Astrocyte of the cerebellum (primary cell): ENCODE measurements at regions not wholly inside any gene's neighbourhood (a gene's known extent, or its start where the extent isn't known, plus 50 kb on each side); places are given as distances from the start of the nearest gene placed in this dataset.
A peak's percentile ranks its signal among the peaks of the same experiment; 100 is the strongest.

Experiments
- DNase-seq: peaks from one replicate; pipeline ENCODE4 v3.0.0-alpha.2; 2011; ENCODE audit warnings: low read depth
- H3K4me3 ChIP-seq: 2 replicates; pipeline ENCODE4 v1.5.1; 2011; ENCODE audit warnings: mild to moderate bottlenecking, low read depth, low read length, moderate library complexity
- in situ Hi-C: cut with HindIII; loops from 2 replicates; pipeline ENCODE4 v1.10.0; 2017; ENCODE audit warnings: low sequenced_read_pairs
- TF ChIP-seq, protein P1 (sequence below): IDR thresholded peaks from 2 replicates; pipeline ENCODE4 v1.5.1; 2012; ENCODE audit warnings: low read length, low read depth, moderate library complexity, mild to moderate bottlenecking; ENCODE audit errors: missing control alignments

DNA sequence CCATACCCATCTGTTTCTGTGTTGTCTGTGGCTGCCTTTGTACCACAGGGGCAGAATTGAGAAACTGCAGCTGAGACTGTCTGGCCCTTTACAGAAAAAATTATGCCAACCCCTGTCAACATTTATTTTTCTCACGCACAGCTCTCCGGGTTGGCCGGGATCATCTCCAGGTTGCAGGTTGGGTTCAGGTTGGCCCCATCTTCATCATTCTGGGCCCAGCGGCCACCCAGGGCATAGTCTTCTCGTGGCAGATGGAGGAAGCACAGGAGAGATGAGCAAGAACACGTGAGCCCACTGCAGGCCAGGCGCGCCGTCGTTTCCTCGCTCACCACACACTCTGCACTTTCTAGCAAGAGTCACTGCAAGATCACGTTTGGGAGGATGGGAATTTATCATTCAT lies 66.1 kb upstream of the SEC14L1 start:
- in situ Hi-C loops: loop anchor here (10.0 kb wide), 1 partner anchor 220 kb away; no protein-coding TSS in a partner anchor
- DNase-seq: no peak
- TF ChIP-seq, protein P1, sequence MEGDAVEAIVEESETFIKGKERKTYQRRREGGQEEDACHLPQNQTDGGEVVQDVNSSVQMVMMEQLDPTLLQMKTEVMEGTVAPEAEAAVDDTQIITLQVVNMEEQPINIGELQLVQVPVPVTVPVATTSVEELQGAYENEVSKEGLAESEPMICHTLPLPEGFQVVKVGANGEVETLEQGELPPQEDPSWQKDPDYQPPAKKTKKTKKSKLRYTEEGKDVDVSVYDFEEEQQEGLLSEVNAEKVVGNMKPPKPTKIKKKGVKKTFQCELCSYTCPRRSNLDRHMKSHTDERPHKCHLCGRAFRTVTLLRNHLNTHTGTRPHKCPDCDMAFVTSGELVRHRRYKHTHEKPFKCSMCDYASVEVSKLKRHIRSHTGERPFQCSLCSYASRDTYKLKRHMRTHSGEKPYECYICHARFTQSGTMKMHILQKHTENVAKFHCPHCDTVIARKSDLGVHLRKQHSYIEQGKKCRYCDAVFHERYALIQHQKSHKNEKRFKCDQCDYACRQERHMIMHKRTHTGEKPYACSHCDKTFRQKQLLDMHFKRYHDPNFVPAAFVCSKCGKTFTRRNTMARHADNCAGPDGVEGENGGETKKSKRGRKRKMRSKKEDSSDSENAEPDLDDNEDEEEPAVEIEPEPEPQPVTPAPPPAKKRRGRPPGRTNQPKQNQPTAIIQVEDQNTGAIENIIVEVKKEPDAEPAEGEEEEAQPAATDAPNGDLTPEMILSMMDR: no peak
- H3K4me3 ChIP-seq: no peak overlapping the region

DNA sequence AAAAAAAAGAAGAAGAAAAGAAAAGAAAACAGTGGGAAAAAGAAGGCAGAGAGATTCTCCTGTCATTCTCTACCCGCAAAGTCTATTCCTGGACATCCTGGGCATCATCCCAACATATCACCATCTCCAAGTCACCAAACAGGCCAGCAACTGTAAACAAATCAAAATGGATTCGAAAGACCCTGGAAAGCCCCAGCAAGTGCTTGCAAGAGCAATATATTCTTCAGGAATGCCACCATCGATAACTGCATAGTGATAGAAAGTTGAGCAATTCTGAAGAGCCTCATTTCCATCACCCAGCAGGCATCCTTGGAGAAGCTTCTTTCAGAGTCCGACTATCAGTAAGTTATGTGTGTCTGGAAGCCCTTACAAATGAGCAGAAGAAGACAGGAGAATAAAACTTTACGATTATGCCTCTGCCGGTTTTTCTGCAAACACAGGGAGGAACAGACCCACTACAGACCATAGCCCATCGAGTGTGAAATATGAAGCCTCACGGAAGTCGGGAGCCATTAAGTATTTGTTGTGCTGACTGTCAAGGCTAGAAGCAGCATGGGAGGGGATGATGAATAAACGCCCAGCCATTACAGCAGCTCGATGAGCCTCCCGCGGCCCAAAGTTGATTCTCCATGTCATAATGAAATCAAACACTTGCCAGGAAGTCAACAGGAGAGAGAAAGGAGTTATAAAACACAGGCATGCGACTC lies 64.5 kb upstream of the SEC14L1 start:
- in situ Hi-C loops: loop anchor here (10.0 kb wide), 1 partner anchor 221 kb away; no protein-coding TSS in a partner anchor
- TF ChIP-seq, protein P1: no peak
- H3K4me3 ChIP-seq: no peak overlapping the region
- no peak for DNase-seq

DNA sequence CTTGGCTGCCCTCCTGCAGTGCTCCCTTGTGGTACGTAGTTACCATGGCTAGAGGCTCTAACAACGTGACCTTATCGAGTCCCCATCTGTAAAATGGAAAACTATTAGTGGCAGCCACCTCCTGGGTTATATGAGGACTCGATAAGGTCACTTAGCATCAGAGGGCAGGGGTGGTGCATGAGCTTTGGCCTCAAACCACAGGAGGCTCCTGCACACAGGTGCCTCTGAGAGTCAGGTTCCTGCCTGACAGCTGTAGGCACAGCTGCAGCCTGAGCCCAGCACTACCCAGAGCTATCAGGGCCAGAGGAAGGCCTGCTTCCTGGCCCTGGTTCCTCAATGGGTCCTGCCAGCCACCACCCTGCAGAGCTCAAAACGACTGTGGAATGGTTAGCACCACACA lies 57.2 kb upstream of the SEC14L1 start:
- H3K4me3 ChIP-seq: no peak overlapping the region
- no peak for DNase-seq
- in situ Hi-C loops: no loop called here
- TF ChIP-seq, protein P1: no peak

DNA sequence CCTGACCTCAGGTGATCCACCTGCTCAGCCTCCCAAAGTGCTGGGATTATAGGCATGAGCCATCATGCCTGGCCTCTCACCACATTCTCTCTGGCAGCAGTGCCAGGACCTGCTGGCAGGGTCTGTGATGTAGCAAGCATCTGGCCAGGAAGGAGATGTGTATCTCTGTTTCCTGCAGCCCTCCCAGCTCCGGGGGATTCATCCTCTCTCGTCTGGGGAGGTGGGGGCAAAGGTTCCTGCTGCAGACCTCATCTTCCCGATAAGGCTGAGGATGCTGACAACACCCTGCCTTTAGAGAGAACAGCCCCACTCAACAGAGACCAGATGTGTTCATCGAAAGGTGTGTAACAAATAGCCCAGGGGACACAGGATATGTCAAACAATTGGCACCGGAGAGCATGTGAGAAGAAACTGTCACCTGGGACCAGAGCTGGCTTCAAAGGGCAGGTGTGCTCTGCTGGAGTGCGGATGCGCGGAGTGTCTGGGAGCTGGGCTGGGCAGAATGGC lies 54.8 kb upstream of the SEC14L1 start:
- in situ Hi-C loops: no loop called here
- no peak for DNase-seq
- TF ChIP-seq, protein P1: no peak
- no peak overlapping the region for H3K4me3 ChIP-seq

DNA sequence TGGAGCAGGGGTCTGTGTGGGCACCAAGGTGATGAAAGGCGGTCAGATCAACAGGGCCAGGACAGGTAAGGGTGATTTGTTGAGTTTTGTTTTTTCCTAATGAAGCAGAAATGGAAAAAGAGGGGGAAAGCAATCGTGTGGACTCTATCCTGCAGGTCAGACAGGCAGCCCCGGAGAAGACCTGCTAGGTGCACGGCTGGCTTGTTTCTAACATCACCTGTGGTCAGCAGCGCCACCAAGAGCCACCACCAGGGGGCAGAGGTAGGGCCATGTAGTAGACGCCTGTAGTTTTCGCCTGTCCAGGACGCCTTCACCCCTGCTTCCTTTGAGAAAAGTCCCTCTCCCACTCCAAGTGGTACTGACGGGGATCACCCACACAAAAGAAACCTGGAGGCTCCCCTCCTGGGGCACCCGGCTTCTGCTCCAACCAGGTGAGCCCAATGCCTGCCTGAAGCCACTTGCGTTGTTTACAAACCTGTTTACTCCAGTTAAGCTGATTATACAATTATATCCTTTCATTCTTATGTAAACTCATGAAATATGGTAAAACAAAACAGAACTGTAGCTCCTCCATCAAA lies 54.2 kb upstream of the SEC14L1 start:
- H3K4me3 ChIP-seq: no peak overlapping the region
- in situ Hi-C loops: no loop called here
- peak; percentile 53 for DNase-seq
- TF ChIP-seq, protein P1: peak; percentile 92

DNA sequence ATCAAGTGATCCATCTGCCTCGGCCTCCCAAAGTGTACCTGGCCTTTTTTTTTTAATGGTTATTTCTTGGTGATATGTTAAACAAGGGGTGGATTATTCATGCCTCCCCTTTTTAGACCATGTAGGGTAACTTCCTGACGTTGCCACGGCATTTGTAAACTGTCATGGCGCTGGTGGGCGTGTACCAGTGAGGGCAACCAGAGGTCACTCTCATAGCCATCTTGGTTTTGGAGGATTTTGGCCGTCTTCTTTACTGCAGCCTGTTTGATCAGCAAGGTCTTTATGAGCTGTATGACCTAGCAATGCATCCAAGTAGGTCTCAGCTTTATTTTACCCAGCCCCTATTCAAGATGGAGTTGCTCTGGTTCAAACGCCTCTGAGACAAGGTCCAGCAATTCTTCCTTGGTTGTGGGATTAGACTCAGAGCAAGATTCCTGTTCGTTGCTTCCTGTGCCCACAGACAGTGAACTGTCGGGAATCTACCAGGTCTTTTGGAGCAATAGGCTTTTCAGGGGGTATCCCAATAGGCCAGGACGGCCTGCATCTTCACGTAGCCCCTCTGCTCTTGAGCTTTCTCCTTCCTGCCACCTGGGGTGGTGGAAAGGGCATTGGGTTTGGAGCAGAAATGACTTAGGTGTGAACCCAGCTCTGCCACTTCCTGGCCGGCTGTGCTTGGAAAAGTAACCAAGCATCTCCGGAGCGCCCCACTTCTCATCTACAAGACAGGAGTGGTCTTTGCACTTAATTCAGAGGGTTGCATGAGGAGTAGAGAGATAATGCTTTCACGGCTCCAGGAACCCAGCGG lies 52.9 kb upstream of the SEC14L1 start:
- no peak for DNase-seq
- H3K4me3 ChIP-seq: peak overlapping the region; percentile 62
- TF ChIP-seq, protein P1: no peak
- in situ Hi-C loops: no loop called here
